ENCODE measurements at regions not wholly inside any gene's neighbourhood (a gene's known extent, or its start where the extent isn't known, plus 50 kb on each side); places are given as distances from the start of the nearest gene placed in this dataset.
"Not testable (repeated sequence)": the region's sequence is repeated elsewhere in the genome, so short reads cannot be mapped to it uniquely, and the experiment has no call there.

- no peak overlapping the region for H3K27ac Mint-ChIP-seq
- H3K9me3 Mint-ChIP-seq: peaks cover 0 to 2% (median 0%) of the 10 kb centered on the region in 6 donors
- DNase-seq: no peak
- no peaks in the 10 kb centered on the region for H3K36me3 Mint-ChIP-seq
- no peaks in the 10 kb centered on the region for H3K4me1 Mint-ChIP-seq
- H3K4me3 Mint-ChIP-seq: no peak overlapping the region
- peaks cover 3 to 19% (median 7%) of the 10 kb centered on the region in 3 donors for H3K27me3 Mint-ChIP-seq (ENCODE audit: low read depth in 3 of 3)
These were observed 419.0 kb upstream of the ASIC2 start for GRCh38 chr17:33712120-33712519.

GRCh38 chr17:33716957-33717356 lies 423.9 kb upstream of the ASIC2 start:
- H3K27ac Mint-ChIP-seq: no peak overlapping the region
- no peaks in the 10 kb centered on the region for H3K4me1 Mint-ChIP-seq
- no peaks in the 10 kb centered on the region for H3K9me3 Mint-ChIP-seq
- peaks cover 2 to 7% (median 3%) of the 10 kb centered on the region in 3 donors for H3K27me3 Mint-ChIP-seq (ENCODE audit: low read depth in 3 of 3)
- H3K4me3 Mint-ChIP-seq: no peak overlapping the region
- no peaks in the 10 kb centered on the region for H3K36me3 Mint-ChIP-seq
- no peak for DNase-seq

- H3K4me1 Mint-ChIP-seq; DNase-seq; H3K36me3 Mint-ChIP-seq; H3K4me3 Mint-ChIP-seq; H3K27me3 Mint-ChIP-seq (ENCODE audit: low read depth in 3 of 3); H3K27ac Mint-ChIP-seq; H3K9me3 Mint-ChIP-seq: not testable (repeated sequence)
These were observed 430.6 kb upstream of the ASIC2 start for GRCh38 chr17:33723736-33724135.

GRCh38 chr17:33725675-33726271 lies 432.7 kb upstream of the ASIC2 start:
- H3K9me3 Mint-ChIP-seq: no peaks in the 10 kb centered on the region
- no peak overlapping the region for H3K4me3 Mint-ChIP-seq
- no peak overlapping the region for H3K27ac Mint-ChIP-seq
- H3K36me3 Mint-ChIP-seq: no peaks in the 10 kb centered on the region
- H3K27me3 Mint-ChIP-seq (ENCODE audit: low read depth in 3 of 3): peaks cover 3 to 5% (median 3%) of the 10 kb centered on the region in 3 donors
- H3K4me1 Mint-ChIP-seq: no peaks in the 10 kb centered on the region
- no peak for DNase-seq

- Mint-ChIP-seq H3K36me3 (no peaks in the 10 kb centered on the region), H3K27ac (no peak overlapping the region), H3K4me3 (no peak overlapping the region), H3K27me3 (ENCODE audit: low read depth in 3 of 3) (peaks cover 3 to 13% (median 11%) of the 10 kb centered on the region in 3 donors), H3K4me1 (no peaks in the 10 kb centered on the region), H3K9me3 (peaks cover 0 to 2% (median 0%) of the 10 kb centered on the region in 6 donors)
- DNase-seq: no peak
These were observed 437.0 kb upstream of the ASIC2 start for GRCh38 chr17:33730131-33730530.

- DNase-seq: no peak
- Mint-ChIP-seq H3K27ac (no peak overlapping the region), H3K4me1 (no peaks in the 10 kb centered on the region), H3K27me3 (ENCODE audit: low read depth in 3 of 3) (peaks cover 2 to 13% (median 8%) of the 10 kb centered on the region in 3 donors), H3K36me3 (no peaks in the 10 kb centered on the region), H3K9me3 (peaks cover 0 to 2% (median 0%) of the 10 kb centered on the region in 6 donors), H3K4me3 (no peak overlapping the region)
These were observed 439.0 kb upstream of the ASIC2 start for GRCh38 chr17:33732116-33732515.

- DNase-seq: no peak
- Mint-ChIP-seq H3K36me3 (no peaks in the 10 kb centered on the region), H3K4me3 (no peak overlapping the region), H3K4me1 (no peaks in the 10 kb centered on the region), H3K27ac (no peak overlapping the region), H3K27me3 (ENCODE audit: low read depth in 3 of 3) (peaks cover 5 to 12% (median 12%) of the 10 kb centered on the region in 3 donors), H3K9me3 (peaks cover 0 to 1% (median 0%) of the 10 kb centered on the region in 6 donors)
These were observed 446.6 kb upstream of the ASIC2 start for GRCh38 chr17:33739714-33740113.

GRCh38 chr17:33745047-33745760 lies 452.1 kb upstream of the ASIC2 start:
- H3K27ac Mint-ChIP-seq: no peak overlapping the region
- H3K4me1 Mint-ChIP-seq: no peaks in the 10 kb centered on the region
- peaks cover 0 to 1% (median 0%) of the 10 kb centered on the region in 6 donors for H3K9me3 Mint-ChIP-seq
- peaks cover 5 to 13% (median 8%) of the 10 kb centered on the region in 3 donors for H3K27me3 Mint-ChIP-seq (ENCODE audit: low read depth in 3 of 3)
- H3K4me3 Mint-ChIP-seq: no peak overlapping the region
- DNase-seq: no peak
- H3K36me3 Mint-ChIP-seq: no peaks in the 10 kb centered on the region

GRCh38 chr17:33749171-33749570 lies 456.1 kb upstream of the ASIC2 start:
- H3K27me3 Mint-ChIP-seq (ENCODE audit: low read depth in 3 of 3): peaks cover 4 to 25% (median 12%) of the 10 kb centered on the region in 3 donors
- no peaks in the 10 kb centered on the region for H3K36me3 Mint-ChIP-seq
- H3K27ac Mint-ChIP-seq: no peak overlapping the region
- H3K9me3 Mint-ChIP-seq: peaks cover 0 to 1% (median 0%) of the 10 kb centered on the region in 6 donors
- DNase-seq: no peak
- H3K4me3 Mint-ChIP-seq: no peak overlapping the region
- peaks cover 5 to 12% of the 10 kb centered on the region in 2 donors for H3K4me1 Mint-ChIP-seq

GRCh38 chr17:33750943-33751701 lies 458.0 kb upstream of the ASIC2 start:
- peak overlapping the region in 4 of 5 donors; percentile 19 to 63 (median 42) for H3K4me3 Mint-ChIP-seq
- peaks cover 2 to 26% (median 11%) of the 10 kb centered on the region in 3 donors for H3K27me3 Mint-ChIP-seq (ENCODE audit: low read depth in 3 of 3)
- H3K9me3 Mint-ChIP-seq: no peaks in the 10 kb centered on the region
- DNase-seq: peak; percentile 37 to 52 (median 41)
- no peaks in the 10 kb centered on the region for H3K36me3 Mint-ChIP-seq
- peaks cover 5 to 12% of the 10 kb centered on the region in 2 donors for H3K4me1 Mint-ChIP-seq
- H3K27ac Mint-ChIP-seq: no peak overlapping the region

- Mint-ChIP-seq H3K27ac (no peak overlapping the region), H3K4me3 (peak overlapping the region in 3 of 5 donors; percentile 36 to 63 (median 48)), H3K27me3 (ENCODE audit: low read depth in 3 of 3) (peaks cover 2 to 26% (median 11%) of the 10 kb centered on the region in 3 donors), H3K9me3 (no peaks in the 10 kb centered on the region), H3K36me3 (no peaks in the 10 kb centered on the region), H3K4me1 (peaks cover 5 to 12% of the 10 kb centered on the region in 2 donors)
- no peak for DNase-seq
These were observed 458.6 kb upstream of the ASIC2 start for GRCh38 chr17:33751702-33752065.

- Mint-ChIP-seq H3K4me3 (no peak overlapping the region), H3K36me3 (no peaks in the 10 kb centered on the region), H3K9me3 (no peaks in the 10 kb centered on the region), H3K4me1 (peaks cover 5 to 12% of the 10 kb centered on the region in 2 donors), H3K27me3 (ENCODE audit: low read depth in 3 of 3) (peaks cover 2 to 21% (median 11%) of the 10 kb centered on the region in 3 donors), H3K27ac (no peak overlapping the region)
- no peak for DNase-seq
These were observed 460.4 kb upstream of the ASIC2 start for GRCh38 chr17:33753452-33753851.

- Mint-ChIP-seq H3K27ac (no peak overlapping the region), H3K27me3 (ENCODE audit: low read depth in 3 of 3) (peaks cover 2 to 18% (median 5%) of the 10 kb centered on the region in 3 donors), H3K36me3 (no peaks in the 10 kb centered on the region), H3K4me3 (no peak overlapping the region), H3K9me3 (no peaks in the 10 kb centered on the region), H3K4me1 (peaks cover 5 to 6% of the 10 kb centered on the region in 2 donors)
- no peak for DNase-seq
These were observed 462.9 kb upstream of the ASIC2 start for GRCh38 chr17:33756021-33756420.

- Mint-ChIP-seq H3K9me3 (no peaks in the 10 kb centered on the region), H3K27ac (no peak overlapping the region), H3K4me3 (no peak overlapping the region), H3K36me3 (no peaks in the 10 kb centered on the region), H3K4me1 (no peaks in the 10 kb centered on the region), H3K27me3 (ENCODE audit: low read depth in 3 of 3) (peaks cover 1 to 6% (median 5%) of the 10 kb centered on the region in 3 donors)
- DNase-seq: no peak
These were observed 472.8 kb upstream of the ASIC2 start for GRCh38 chr17:33765871-33766270.

Data from immature natural killer cell (primary cell).